HepG2 (cell line): ENCODE measurements at regions not wholly inside any gene's neighbourhood (a gene's known extent, or its start where the extent isn't known, plus 50 kb on each side); places are given as distances from the start of the nearest gene placed in this dataset.

Experiments used
- ATAC-seq: fragments of 200-7000 bp; cut with Tn5 transposase; 3 replicates; pipeline ENCODE4 v1.9.1; 2020; ENCODE audit warnings: mild to moderate bottlenecking, moderate library complexity
- BruUV-seq: library from RNA; stranded (reverse); fragments of 400-500 nt; replicated peaks from 2 replicates; lab custom pipeline; 2021; lab: Mats Ljungman, UMichigan
- CTCF ChIA-PET: fragments of 300-600 bp; formaldehyde crosslinking; extraction: SDS; loops from one replicate; lab custom pipeline; 2021; ENCODE audit warnings: low total read pairs, inconsistent platforms, low intra/inter-chr PET ratio; lab: Yijun Ruan, JAX
- POLR2A ChIA-PET: fragments of 350-600 bp; sonication (Branson Sonifier 250); formaldehyde crosslinking; loops from one replicate; lab custom pipeline; 2020; ENCODE audit warnings: antibody characterized with exemption, inconsistent platforms; lab: Yijun Ruan, JAX
- DNase-seq: peaks from one replicate; pipeline ENCODE4 v3.0.0-alpha.2; 2015; ENCODE audit warnings: low spot score
- FAIRE-seq: peaks from 3 replicates; lab custom pipeline; 2011; peaks lifted over from hg19 to GRCh38; lab: Jason Lieb, UNC
- H2AFZ ChIP-seq: one replicate; pipeline ENCODE4 v1.6.1; 2011; ENCODE audit warnings: low read length, inconsistent platforms
- H3K27ac ChIP-seq: fragments of 300-600 bp; 3 replicates; pipeline ENCODE4 v1.8.0; 2011; ENCODE audit warnings: mixed run types, mild to moderate bottlenecking, mixed read lengths, low read length, inconsistent platforms; ENCODE audit not compliant: insufficient read depth; ENCODE audit errors: extremely low read length
- H3K27me3 ChIP-seq, 2 experiments: fragments of 200-600 bp in 1 of 2; 2 replicates in 1 of 2; 3 replicates in 1 of 2; pipeline versions ENCODE4 v1.6.0 to v1.8.0; 2011; ENCODE audit warnings: low read length in 2 of 2, mild to moderate bottlenecking in 2 of 2, moderate library complexity in 2 of 2, inconsistent platforms in 1 of 2; ENCODE audit not compliant: insufficient read depth in 2 of 2, control insufficient read depth in 1 of 2
- H3K36me3 ChIP-seq, 2 experiments: fragments of 200-600 bp in 1 of 2; replicated peaks in 1 of 2; 2 replicates in 1 of 2; 3 replicates in 1 of 2; pipeline versions ENCODE4 v1.5.1 to v1.8.0; 2011; ENCODE audit warnings: low read length in 2 of 2, inconsistent platforms in 1 of 2; ENCODE audit not compliant: insufficient read depth in 2 of 2, control insufficient read depth in 1 of 2
- H3K4me1 ChIP-seq: 2 replicates; pipeline ENCODE4 v1.5.1; 2012; ENCODE audit warnings: low read length, inconsistent platforms; ENCODE audit not compliant: insufficient read depth
- H3K4me2 ChIP-seq: 2 replicates; pipeline ENCODE4 v1.6.0; 2011; ENCODE audit warnings: low read depth, low read length, inconsistent platforms
- H3K4me3 ChIP-seq, 3 experiments: fragments of 200-600 bp in 1 of 3; sonication (generic), shearing (Covaris generic) in 1 of 3; replicated peaks in 1 of 3; 2 replicates each; pipeline ENCODE4 v1.5.1; 2011 to 2016; ENCODE audit warnings: low read length in 3 of 3, inconsistent platforms in 2 of 3, low read depth in 2 of 3, mild to moderate bottlenecking in 2 of 3, control low read depth in 1 of 3, mixed read lengths in 1 of 3; ENCODE audit not compliant: insufficient read depth in 1 of 3
- H3K79me2 ChIP-seq: one replicate; pipeline ENCODE4 v1.6.1; 2011; ENCODE audit warnings: low read length, inconsistent platforms; ENCODE audit not compliant: insufficient read depth
- H3K9ac ChIP-seq: 2 replicates; pipeline ENCODE4 v1.6.0; 2011; ENCODE audit warnings: mild to moderate bottlenecking, low read depth, low read length, inconsistent platforms; ENCODE audit not compliant: insufficient read depth
- H3K9me3 ChIP-seq: 2 replicates; pipeline ENCODE4 v1.5.1; 2012; ENCODE audit warnings: mild to moderate bottlenecking, low read length
- H4K20me1 ChIP-seq: 2 replicates; pipeline ENCODE4 v1.6.0; 2011; ENCODE audit warnings: inconsistent platforms, mild to moderate bottlenecking, low read length, moderate library complexity; ENCODE audit not compliant: insufficient read depth
- GATAD2A ChIP-seq: IDR thresholded peaks from 2 replicates; pipeline ENCODE4 v1.6.1; 2016
- JUN ChIP-seq: sonication (generic); formaldehyde crosslinking; IDR thresholded peaks from 2 replicates; pipeline ENCODE4 v1.4.0; 2020; ENCODE audit warnings: mild to moderate bottlenecking, missing genetic modification reagents
- MEIS1 ChIP-seq: sonication (generic); formaldehyde crosslinking; IDR thresholded peaks from 2 replicates; pipeline ENCODE4 v1.9.0; 2021; ENCODE audit warnings: mild to moderate bottlenecking, missing genetic modification reagents, moderate library complexity, borderline replicate concordance
- REXO4 ChIP-seq: sonication (generic); formaldehyde crosslinking; IDR thresholded peaks from 2 replicates; pipeline ENCODE4 v1.8.0; 2022; ENCODE audit warnings: missing genetic modification reagents, mild to moderate bottlenecking, borderline replicate concordance
- ZBTB40 ChIP-seq, 2 experiments: fragments of 450-650 bp in 1 of 2; sonication (generic) in 1 of 2; formaldehyde crosslinking in 1 of 2; IDR thresholded peaks; 2 replicates each; pipeline versions ENCODE4 v1.6.1 to v1.8.0; 2016 to 2022; ENCODE audit warnings: antibody characterized with exemption in 1 of 2, mild to moderate bottlenecking in 1 of 2, missing genetic modification reagents in 1 of 2
- ZNF451 ChIP-seq: sonication (generic); formaldehyde crosslinking; IDR thresholded peaks from 2 replicates; pipeline ENCODE4 v1.5.0; 2020; ENCODE audit warnings: mild to moderate bottlenecking, missing genetic modification reagents
- WGBS: methylation state at CpG from one replicate; pipeline ENCODE4 v1.1.6; 2017; ENCODE audit warnings: low lambda C conversion rate; 5-methylcytosine and 5-hydroxymethylcytosine counted together
- in situ Hi-C: cut with HindIII; loops from 2 replicates; pipeline ENCODE4 v1.10.0; 2017; ENCODE audit warnings: low pct_unique_long_range_greater_than_20kb; ENCODE audit not compliant: extremely low pct_ligation_motif_present
- intact Hi-C: fragments of 100-400 bp; cut with micrococcal nuclease; formaldehyde crosslinking; loops from one replicate; pipeline ENCODE4 v1.10.0; 2022; ENCODE audit not compliant: unreplicated experiment
- TF ChIP-seq, protein P1 (sequence below): sonication (generic); formaldehyde crosslinking; IDR thresholded peaks from 2 replicates; pipeline ENCODE4 v1.4.0; 2020; ENCODE audit warnings: mild to moderate bottlenecking, missing genetic modification reagents
- TF ChIP-seq, protein P2 (sequence below): sonication (generic); formaldehyde crosslinking; IDR thresholded peaks from 2 replicates; pipeline ENCODE4 v1.5.1; 2020; ENCODE audit warnings: missing genetic modification reagents, mild to moderate bottlenecking, borderline replicate concordance

- intact Hi-C loops, result no loop called here
- Histone ChIP-seq H3K9me3 (no peaks in the 10 kb centered on the region), H2AFZ (no peak overlapping the region), H3K27ac (no peak overlapping the region), H3K4me2 (no peak overlapping the region), H3K9ac (no peak overlapping the region), H3K4me1 (no peaks in the 10 kb centered on the region), H4K20me1 (no peaks in the 10 kb centered on the region), H3K36me3 (no peaks in the 10 kb centered on the region), H3K4me3 (no peak overlapping the region), H3K27me3 (no peaks in the 10 kb centered on the region), H3K79me2 (no peaks in the 10 kb centered on the region)
- BruUV-seq, result no TSS peak
- 3% methylated on average over 3 of the region's 3 CpGs for WGBS
- ATAC-seq (no peak), DNase-seq (no peak), FAIRE-seq (no peak)
- ChIA-PET POLR2A (no interaction called here), CTCF (no interaction called here)
- in situ Hi-C loops, result no loop called here
- TF ChIP-seq GATAD2A (CRISPR knock-in tag) (no peak), JUN (no peak), MEIS1 (CRISPR knock-in tag) (no peak), ZBTB40 (IDR thresholded peaks at IDR 0.05) (no peak), ZBTB40 (CRISPR knock-in tag; IDR thresholded peaks at IDR 0.05) (no peak), ZNF451 (no peak), REXO4 (CRISPR knock-in tag) (no peak)
- TF ChIP-seq, protein P1, sequence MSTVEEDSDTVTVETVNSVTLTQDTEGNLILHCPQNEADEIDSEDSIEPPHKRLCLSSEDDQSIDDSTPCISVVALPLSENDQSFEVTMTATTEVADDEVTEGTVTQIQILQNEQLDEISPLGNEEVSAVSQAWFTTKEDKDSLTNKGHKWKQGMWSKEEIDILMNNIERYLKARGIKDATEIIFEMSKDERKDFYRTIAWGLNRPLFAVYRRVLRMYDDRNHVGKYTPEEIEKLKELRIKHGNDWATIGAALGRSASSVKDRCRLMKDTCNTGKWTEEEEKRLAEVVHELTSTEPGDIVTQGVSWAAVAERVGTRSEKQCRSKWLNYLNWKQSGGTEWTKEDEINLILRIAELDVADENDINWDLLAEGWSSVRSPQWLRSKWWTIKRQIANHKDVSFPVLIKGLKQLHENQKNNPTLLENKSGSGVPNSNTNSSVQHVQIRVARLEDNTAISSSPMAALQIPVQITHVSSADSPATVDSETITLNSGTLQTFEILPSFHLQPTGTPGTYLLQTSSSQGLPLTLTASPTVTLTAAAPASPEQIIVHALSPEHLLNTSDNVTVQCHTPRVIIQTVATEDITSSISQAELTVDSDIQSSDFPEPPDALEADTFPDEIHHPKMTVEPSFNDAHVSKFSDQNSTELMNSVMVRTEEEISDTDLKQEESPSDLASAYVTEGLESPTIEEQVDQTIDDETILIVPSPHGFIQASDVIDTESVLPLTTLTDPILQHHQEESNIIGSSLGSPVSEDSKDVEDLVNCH (CRISPR knock-in tag), result no peak
- TF ChIP-seq, protein P2, sequence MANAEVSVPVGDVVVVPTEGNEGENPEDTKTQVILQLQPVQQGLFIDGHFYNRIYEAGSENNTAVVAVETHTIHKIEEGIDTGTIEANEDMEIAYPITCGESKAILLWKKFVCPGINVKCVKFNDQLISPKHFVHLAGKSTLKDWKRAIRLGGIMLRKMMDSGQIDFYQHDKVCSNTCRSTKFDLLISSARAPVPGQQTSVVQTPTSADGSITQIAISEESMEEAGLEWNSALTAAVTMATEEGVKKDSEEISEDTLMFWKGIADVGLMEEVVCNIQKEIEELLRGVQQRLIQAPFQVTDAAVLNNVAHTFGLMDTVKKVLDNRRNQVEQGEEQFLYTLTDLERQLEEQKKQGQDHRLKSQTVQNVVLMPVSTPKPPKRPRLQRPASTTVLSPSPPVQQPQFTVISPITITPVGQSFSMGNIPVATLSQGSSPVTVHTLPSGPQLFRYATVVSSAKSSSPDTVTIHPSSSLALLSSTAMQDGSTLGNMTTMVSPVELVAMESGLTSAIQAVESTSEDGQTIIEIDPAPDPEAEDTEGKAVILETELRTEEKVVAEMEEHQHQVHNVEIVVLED, result no peak
Observed at GRCh38 chr13:69363360-69363759, 744.3 kb upstream of the ATXN8OS start.
